HepG2 (cell line): ENCODE measurements at regions not wholly inside any gene's neighbourhood (a gene's known extent, or its start where the extent isn't known, plus 50 kb on each side); places are given as distances from the start of the nearest gene placed in this dataset.

Experiments
- ATAC-seq: fragments of 200-7000 bp; cut with Tn5 transposase; 3 replicates; pipeline ENCODE4 v1.9.1; 2020; ENCODE audit warnings: mild to moderate bottlenecking, moderate library complexity
- BruUV-seq: library from RNA; stranded (reverse); fragments of 400-500 nt; replicated peaks from 2 replicates; lab custom pipeline; 2021; lab: Mats Ljungman, UMichigan
- CTCF ChIA-PET: fragments of 300-600 bp; formaldehyde crosslinking; extraction: SDS; loops from one replicate; lab custom pipeline; 2021; ENCODE audit warnings: low total read pairs, inconsistent platforms, low intra/inter-chr PET ratio; lab: Yijun Ruan, JAX
- POLR2A ChIA-PET: fragments of 350-600 bp; sonication (Branson Sonifier 250); formaldehyde crosslinking; loops from one replicate; lab custom pipeline; 2020; ENCODE audit warnings: antibody characterized with exemption, inconsistent platforms; lab: Yijun Ruan, JAX
- DNase-seq: peaks from one replicate; pipeline ENCODE4 v3.0.0-alpha.2; 2015; ENCODE audit warnings: low spot score
- FAIRE-seq: peaks from 3 replicates; lab custom pipeline; 2011; peaks lifted over from hg19 to GRCh38; lab: Jason Lieb, UNC
- H2AFZ ChIP-seq: one replicate; pipeline ENCODE4 v1.6.1; 2011; ENCODE audit warnings: low read length, inconsistent platforms
- H3K27ac ChIP-seq: fragments of 300-600 bp; 3 replicates; pipeline ENCODE4 v1.8.0; 2011; ENCODE audit warnings: mixed run types, mild to moderate bottlenecking, mixed read lengths, low read length, inconsistent platforms; ENCODE audit not compliant: insufficient read depth; ENCODE audit errors: extremely low read length
- H3K27me3 ChIP-seq, 2 experiments: fragments of 200-600 bp in 1 of 2; 2 replicates in 1 of 2; 3 replicates in 1 of 2; pipeline versions ENCODE4 v1.6.0 to v1.8.0; 2011; ENCODE audit warnings: low read length in 2 of 2, mild to moderate bottlenecking in 2 of 2, moderate library complexity in 2 of 2, inconsistent platforms in 1 of 2; ENCODE audit not compliant: insufficient read depth in 2 of 2, control insufficient read depth in 1 of 2
- H3K36me3 ChIP-seq, 2 experiments: fragments of 200-600 bp in 1 of 2; replicated peaks in 1 of 2; 2 replicates in 1 of 2; 3 replicates in 1 of 2; pipeline versions ENCODE4 v1.5.1 to v1.8.0; 2011; ENCODE audit warnings: low read length in 2 of 2, inconsistent platforms in 1 of 2; ENCODE audit not compliant: insufficient read depth in 2 of 2, control insufficient read depth in 1 of 2
- H3K4me1 ChIP-seq: 2 replicates; pipeline ENCODE4 v1.5.1; 2012; ENCODE audit warnings: low read length, inconsistent platforms; ENCODE audit not compliant: insufficient read depth
- H3K4me2 ChIP-seq: 2 replicates; pipeline ENCODE4 v1.6.0; 2011; ENCODE audit warnings: low read depth, low read length, inconsistent platforms
- H3K4me3 ChIP-seq, 3 experiments: fragments of 200-600 bp in 1 of 3; sonication (generic), shearing (Covaris generic) in 1 of 3; replicated peaks in 1 of 3; 2 replicates each; pipeline ENCODE4 v1.5.1; 2011 to 2016; ENCODE audit warnings: low read length in 3 of 3, inconsistent platforms in 2 of 3, low read depth in 2 of 3, mild to moderate bottlenecking in 2 of 3, control low read depth in 1 of 3, mixed read lengths in 1 of 3; ENCODE audit not compliant: insufficient read depth in 1 of 3
- H3K79me2 ChIP-seq: one replicate; pipeline ENCODE4 v1.6.1; 2011; ENCODE audit warnings: low read length, inconsistent platforms; ENCODE audit not compliant: insufficient read depth
- H3K9ac ChIP-seq: 2 replicates; pipeline ENCODE4 v1.6.0; 2011; ENCODE audit warnings: mild to moderate bottlenecking, low read depth, low read length, inconsistent platforms; ENCODE audit not compliant: insufficient read depth
- H3K9me3 ChIP-seq: 2 replicates; pipeline ENCODE4 v1.5.1; 2012; ENCODE audit warnings: mild to moderate bottlenecking, low read length
- H4K20me1 ChIP-seq: 2 replicates; pipeline ENCODE4 v1.6.0; 2011; ENCODE audit warnings: inconsistent platforms, mild to moderate bottlenecking, low read length, moderate library complexity; ENCODE audit not compliant: insufficient read depth
- CTCF ChIP-seq: sonication (generic); formaldehyde crosslinking; IDR thresholded peaks from 2 replicates; pipeline ENCODE4 v1.5.0; 2020; ENCODE audit warnings: mild to moderate bottlenecking, missing genetic modification reagents, moderate library complexity
- NR0B2 ChIP-seq: sonication (generic); formaldehyde crosslinking; IDR thresholded peaks from 2 replicates; pipeline ENCODE4 v1.4.0; 2020; ENCODE audit warnings: mild to moderate bottlenecking, missing genetic modification reagents
- RAD21 ChIP-seq: fragments of 450-650 bp; formaldehyde crosslinking; IDR thresholded peaks from 2 replicates; pipeline ENCODE4 v1.5.0; 2020; ENCODE audit warnings: mild to moderate bottlenecking
- SMC3 ChIP-seq: IDR thresholded peaks from 2 replicates; pipeline ENCODE4 v1.6.1; 2011; ENCODE audit warnings: low read length, improper control_type of control experiment
- STAG1 ChIP-seq: sonication (generic); formaldehyde crosslinking; IDR thresholded peaks from 2 replicates; pipeline ENCODE4 v1.4.0; 2020; ENCODE audit warnings: missing genetic modification reagents
- ZBTB42 ChIP-seq: sonication (generic); formaldehyde crosslinking; IDR thresholded peaks from 2 replicates; pipeline ENCODE4 v1.5.0; 2020; ENCODE audit warnings: mild to moderate bottlenecking, missing genetic modification reagents
- WGBS: methylation state at CpG from one replicate; pipeline ENCODE4 v1.1.6; 2017; ENCODE audit warnings: low lambda C conversion rate; 5-methylcytosine and 5-hydroxymethylcytosine counted together
- in situ Hi-C: cut with HindIII; loops from 2 replicates; pipeline ENCODE4 v1.10.0; 2017; ENCODE audit warnings: low pct_unique_long_range_greater_than_20kb; ENCODE audit not compliant: extremely low pct_ligation_motif_present
- intact Hi-C: fragments of 100-400 bp; cut with micrococcal nuclease; formaldehyde crosslinking; loops from one replicate; pipeline ENCODE4 v1.10.0; 2022; ENCODE audit not compliant: unreplicated experiment

GRCh38 chr5:10863763-10864383 is 102.8 kb upstream of the DAP start:
- no peak overlapping the region for H3K27ac ChIP-seq
- intact Hi-C loops, result loop anchor here (5.0 to 10.0 kb wide), 3 partner anchors 123 to 318 kb away; no protein-coding TSS in a partner anchor
- ATAC-seq (peak; percentile 67), FAIRE-seq (no peak)
- no peak overlapping the region for H3K4me2 ChIP-seq
- TF ChIP-seq SMC3 (peak; percentile 58), ZBTB42 (no peak), RAD21 (CRISPR knock-in tag) (peak; percentile 27; the same call in 1 of the 2 replicates), NR0B2 (CRISPR knock-in tag) (no peak), STAG1 (CRISPR knock-in tag) (peak; percentile 59), CTCF (CRISPR knock-in tag) (peak; percentile 75)
- TF ChIP-seq, all 625 proteins: peak for 4
- Histone ChIP-seq H3K9me3 (no peaks in the 10 kb centered on the region), H3K27me3 (peaks cover 0 to 5% of the 10 kb centered on the region in 2 experiments; a peak in 1 of 5 replicates), H2AFZ (no peak overlapping the region), H3K4me3 (no peak overlapping the region), H3K4me1 (peaks cover 29% of the 10 kb centered on the region), H3K36me3 (no peaks in the 10 kb centered on the region), H3K9ac (no peak overlapping the region), H4K20me1 (no peaks in the 10 kb centered on the region), H3K79me2 (no peaks in the 10 kb centered on the region)
- WGBS, result 53% methylated on average over 15 of the region's 15 CpGs
- BruUV-seq, result no TSS peak
- ChIA-PET POLR2A (no interaction called here), CTCF (interaction anchor here (0.7 kb wide), 1 partner anchor 1160 kb away, joined by 3 read pairs; no protein-coding TSS in a partner anchor)
- DNase-seq, result peak; percentile 33
- in situ Hi-C loops, result no loop called here
